ENCODE measurements at regions not wholly inside any gene's neighbourhood (a gene's known extent, or its start where the extent isn't known, plus 50 kb on each side); places are given as distances from the start of the nearest gene placed in this dataset.

GRCh38 chr18:38032516-38032915, 466.9 kb upstream of the CELF4 start:
- DNase-seq (ENCODE audit: low spot score) = no peak

GRCh38 chr18:38028946-38029345, 463.3 kb upstream of the CELF4 start:
- no peak for DNase-seq (ENCODE audit: low spot score)

GRCh38 chr18:38025433-38026038, 459.9 kb upstream of the CELF4 start:
- no peak for DNase-seq (ENCODE audit: low spot score)

DNA sequence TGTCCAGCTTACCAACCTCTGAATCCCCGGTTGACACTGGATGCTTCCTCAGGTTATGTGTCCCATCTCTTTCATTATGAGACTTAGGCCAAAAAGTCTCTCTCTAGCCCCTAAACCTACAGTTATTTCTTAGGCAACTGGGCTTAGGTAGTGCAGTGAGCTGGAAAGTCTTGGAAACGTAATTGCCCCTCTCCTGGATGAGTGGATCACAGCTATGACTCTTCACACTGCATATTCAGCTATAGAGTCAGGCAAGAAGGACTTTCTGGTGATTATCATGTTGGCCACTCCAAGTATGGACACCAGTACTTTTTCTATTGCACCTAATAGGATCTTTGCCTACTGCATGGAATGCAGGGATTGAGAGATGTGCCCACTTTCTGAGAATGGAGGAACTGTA, 458.3 kb upstream of the CELF4 start:
- no peak for DNase-seq (ENCODE audit: low spot score)

DNA sequence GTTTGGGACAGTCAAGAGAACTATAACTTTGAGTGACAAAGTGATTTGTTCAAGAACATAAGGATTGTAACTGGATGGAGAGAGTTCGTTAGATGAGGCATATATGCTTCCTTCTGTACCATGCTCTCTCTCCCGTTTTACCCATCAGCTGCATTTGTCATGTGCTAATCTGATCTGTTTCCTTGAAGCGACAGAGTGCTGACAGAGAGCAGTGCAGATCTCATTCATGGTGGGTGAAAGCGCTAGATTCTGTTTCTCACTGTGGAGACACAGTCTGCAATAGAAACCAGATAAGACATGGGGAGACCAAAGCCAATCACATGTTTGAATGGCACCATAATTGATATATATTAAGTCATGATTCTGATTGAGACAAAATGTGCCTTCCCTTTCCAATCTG, 456.6 kb upstream of the CELF4 start:
- DNase-seq (ENCODE audit: low spot score) = no peak

- no peak for DNase-seq (ENCODE audit: low spot score)
These were observed 453.7 kb upstream of the CELF4 start for GRCh38 chr18:38019292-38019691.

DNA sequence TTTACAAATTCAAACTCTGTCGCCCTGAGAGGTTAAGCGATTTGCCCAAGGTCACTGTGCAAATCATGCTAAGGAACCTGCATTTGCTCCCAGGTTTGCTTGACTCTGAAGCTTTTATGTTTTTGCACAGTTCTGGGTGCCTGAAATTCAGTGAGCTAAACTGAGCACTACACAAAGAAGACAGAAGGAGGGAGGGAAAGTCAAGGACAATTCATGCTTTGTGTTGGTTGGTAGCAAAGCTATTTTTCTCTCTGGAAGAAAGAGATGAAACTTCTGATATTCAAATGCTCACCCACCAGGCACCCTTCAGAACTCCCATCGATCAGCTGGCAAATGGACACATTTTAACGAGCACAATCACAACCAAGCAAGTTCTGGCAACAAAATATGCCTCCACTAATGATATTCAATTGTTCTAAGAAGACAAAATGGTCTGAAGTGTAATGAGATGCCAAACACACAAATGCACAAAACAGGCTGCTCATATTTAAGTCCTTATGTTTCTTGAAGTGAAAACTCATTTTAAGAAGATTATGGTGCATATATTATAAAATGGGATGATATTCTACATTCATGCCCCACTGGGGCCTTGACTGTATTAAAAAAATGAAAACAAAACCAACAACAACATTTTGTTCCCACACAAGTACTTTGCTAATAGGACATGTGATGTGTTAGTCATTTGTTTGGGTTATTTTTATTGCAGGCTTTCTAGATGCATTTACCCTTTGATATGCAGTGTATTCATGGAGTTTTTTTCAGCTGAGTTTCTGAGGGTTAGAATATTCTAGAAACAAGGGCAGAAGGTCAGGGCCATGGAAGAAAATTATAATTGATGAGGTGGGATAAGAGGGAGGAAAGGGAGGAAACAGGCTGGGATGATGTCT, 445.6 kb upstream of the CELF4 start:
- DNase-seq (ENCODE audit: low spot score) = peak; percentile 1

- no peak for DNase-seq (ENCODE audit: low spot score)
These were observed 444.4 kb upstream of the CELF4 start for GRCh38 chr18:38010037-38010436.

DNA sequence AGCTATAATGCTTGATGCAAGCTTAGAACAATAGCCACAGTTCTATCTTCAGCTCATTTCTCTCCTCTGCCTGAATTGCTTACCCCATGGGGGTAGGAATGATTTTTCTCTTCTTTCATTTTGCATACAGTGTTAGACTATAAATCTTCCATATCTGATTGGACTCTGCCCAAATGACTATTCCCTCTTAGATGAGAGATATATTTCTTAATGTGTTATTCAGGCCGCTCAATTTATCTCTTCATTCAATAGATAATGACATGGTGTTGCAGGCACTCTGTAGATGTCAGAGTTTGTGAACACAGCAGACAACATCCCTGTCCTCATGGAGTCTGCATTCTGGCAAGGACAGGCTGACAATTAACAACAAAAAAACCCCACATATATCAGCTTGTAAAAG, 443.7 kb upstream of the CELF4 start:
- DNase-seq (ENCODE audit: low spot score) = no peak

- no peak for DNase-seq (ENCODE audit: low spot score)
These were observed 442.2 kb upstream of the CELF4 start for GRCh38 chr18:38007676-38008330.

DNA sequence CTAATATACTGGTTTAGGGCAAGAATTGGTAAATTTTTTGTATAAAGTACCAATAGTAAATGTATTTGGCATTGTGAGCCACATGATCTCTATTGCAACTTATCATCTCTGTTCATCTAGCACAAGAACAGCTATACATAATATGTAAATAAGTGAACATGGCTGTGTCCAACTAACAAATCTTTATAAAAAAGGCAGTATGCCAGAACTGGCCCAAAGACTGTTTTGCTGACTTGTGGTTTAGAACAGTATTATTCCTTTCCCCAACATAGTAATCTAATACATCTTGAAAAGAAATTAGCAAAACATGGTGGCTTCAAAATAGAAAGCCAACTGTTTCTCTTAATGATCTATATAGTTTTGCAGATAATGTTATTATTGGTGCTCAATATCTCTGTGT, 441.4 kb upstream of the CELF4 start:
- no peak for DNase-seq (ENCODE audit: low spot score)

GRCh38 chr18:38006541-38006940, 440.9 kb upstream of the CELF4 start:
- no peak for DNase-seq (ENCODE audit: low spot score)

DNA sequence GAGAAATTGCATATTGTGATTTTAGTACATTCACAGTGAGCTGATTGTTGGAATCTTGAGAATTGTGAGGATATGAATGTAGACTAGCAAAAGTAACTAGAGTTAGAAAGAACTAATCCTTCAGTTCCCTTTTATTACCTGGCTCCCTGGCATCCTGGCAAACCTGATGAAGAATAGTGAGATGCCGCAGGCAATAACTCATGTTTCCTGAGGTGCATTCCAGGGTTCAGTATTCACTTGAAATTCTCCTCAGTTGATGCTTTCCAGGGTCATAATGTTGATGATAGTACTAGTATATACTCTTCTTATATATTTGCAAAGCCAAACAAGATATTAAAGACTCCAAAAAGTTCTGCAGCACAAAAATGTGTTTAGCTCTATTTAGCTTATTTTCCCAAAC, 432.1 kb upstream of the CELF4 start:
- DNase-seq (ENCODE audit: low spot score) = no peak

DNA sequence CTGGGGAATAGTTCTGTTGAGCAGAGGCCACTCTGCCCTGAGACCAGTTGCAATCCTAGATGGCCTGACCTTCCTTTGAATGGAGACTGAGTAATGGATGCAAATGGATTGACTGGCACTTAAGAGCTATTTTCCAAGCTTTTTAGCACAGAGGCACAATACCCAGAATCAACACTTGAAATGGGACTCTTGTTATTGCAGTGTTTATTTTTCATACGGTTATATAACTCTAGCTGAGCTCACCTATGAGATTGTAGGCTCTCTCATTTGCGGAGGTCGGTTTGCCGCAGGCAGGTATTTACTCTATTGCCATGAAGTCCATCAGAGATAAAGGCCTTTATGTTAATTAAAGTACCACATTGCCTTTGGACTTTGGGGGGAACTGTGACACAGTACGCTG, 422.3 kb upstream of the CELF4 start:
- DNase-seq (ENCODE audit: low spot score) = no peak

GRCh38 chr18:37986665-37987064, 421.1 kb upstream of the CELF4 start:
- no peak for DNase-seq (ENCODE audit: low spot score)

DNA sequence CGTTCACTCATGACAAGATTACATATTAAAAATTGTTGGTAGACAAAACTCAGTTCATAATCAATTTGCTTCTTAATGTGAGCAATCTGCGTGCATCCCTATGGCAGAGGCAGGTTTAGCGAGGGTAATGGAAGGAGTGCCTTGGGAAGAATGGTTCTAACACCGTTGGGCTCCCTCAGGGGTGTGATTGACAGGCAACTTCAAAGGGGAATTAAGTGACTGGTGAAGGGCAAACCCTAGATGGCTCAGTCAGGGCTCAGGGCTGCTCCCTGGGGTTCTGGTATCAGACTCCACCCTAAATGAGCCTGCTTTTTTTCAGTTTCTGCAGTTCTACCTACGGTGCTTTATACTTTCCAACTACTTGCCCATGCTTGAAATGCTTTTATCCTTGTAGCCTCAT, 419.5 kb upstream of the CELF4 start:
- DNase-seq (ENCODE audit: low spot score) = peak; percentile 44

DNA sequence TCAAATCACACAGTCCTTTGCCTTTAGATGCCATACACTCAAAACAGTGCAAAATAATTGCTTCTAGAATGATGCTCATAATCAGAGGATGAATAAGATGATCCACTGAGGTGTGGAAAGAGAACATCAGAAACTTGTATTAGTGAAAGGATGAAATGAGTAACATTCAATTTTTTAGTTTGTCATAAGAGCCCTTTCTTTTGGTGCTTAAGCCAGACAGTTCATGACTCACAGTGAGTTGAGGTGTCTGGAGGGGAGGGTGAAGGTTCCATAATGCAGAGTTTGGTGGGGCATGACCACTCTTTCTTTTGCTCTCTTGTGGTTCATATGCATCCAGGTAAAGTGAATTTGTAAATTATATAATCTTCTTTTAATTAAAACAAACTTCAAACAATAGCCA, 415.0 kb upstream of the CELF4 start:
- no peak for DNase-seq (ENCODE audit: low spot score)

DNA sequence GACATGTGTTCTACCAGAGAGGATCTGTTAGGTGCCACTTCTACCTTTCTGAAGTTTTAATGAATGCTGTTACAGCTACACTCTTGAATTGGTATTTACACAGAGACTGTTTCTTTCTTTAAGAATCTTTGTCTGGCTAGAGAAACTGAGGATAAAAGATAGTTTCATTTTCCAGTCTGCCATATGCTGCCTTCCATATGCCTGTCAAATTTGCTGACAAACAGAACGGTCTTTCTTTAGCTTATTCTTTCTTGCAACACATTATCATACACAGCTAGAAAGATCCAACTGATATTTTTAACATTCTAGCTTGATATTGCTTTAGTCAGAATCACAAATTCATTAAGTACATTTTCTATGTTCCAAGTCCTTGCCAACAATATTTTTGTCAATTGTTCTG, 409.8 kb upstream of the CELF4 start:
- DNase-seq (ENCODE audit: low spot score) = no peak

GRCh38 chr18:37967261-37967660, 401.7 kb upstream of the CELF4 start:
- DNase-seq (ENCODE audit: low spot score) = no peak

GRCh38 chr18:37965572-37965970, 400.0 kb upstream of the CELF4 start:
- no peak for DNase-seq (ENCODE audit: low spot score)

- DNase-seq (ENCODE audit: low spot score) = no peak
These were observed 399.4 kb upstream of the CELF4 start for GRCh38 chr18:37964885-37965571.

GRCh38 chr18:37963837-37964236, 398.2 kb upstream of the CELF4 start:
- no peak for DNase-seq (ENCODE audit: low spot score)
